HUDEP-2 (cell line): ENCODE measurements at regions not wholly inside any gene's neighbourhood (a gene's known extent, or its start where the extent isn't known, plus 50 kb on each side); places are given as distances from the start of the nearest gene placed in this dataset.

Source experiments
- DNase-seq, 76 experiments: peaks; one replicate each; lab custom pipeline; 2025; ENCODE audit not compliant: unreplicated experiment in 76 of 76; lab: John Stamatoyannopoulos, UW

DNA sequence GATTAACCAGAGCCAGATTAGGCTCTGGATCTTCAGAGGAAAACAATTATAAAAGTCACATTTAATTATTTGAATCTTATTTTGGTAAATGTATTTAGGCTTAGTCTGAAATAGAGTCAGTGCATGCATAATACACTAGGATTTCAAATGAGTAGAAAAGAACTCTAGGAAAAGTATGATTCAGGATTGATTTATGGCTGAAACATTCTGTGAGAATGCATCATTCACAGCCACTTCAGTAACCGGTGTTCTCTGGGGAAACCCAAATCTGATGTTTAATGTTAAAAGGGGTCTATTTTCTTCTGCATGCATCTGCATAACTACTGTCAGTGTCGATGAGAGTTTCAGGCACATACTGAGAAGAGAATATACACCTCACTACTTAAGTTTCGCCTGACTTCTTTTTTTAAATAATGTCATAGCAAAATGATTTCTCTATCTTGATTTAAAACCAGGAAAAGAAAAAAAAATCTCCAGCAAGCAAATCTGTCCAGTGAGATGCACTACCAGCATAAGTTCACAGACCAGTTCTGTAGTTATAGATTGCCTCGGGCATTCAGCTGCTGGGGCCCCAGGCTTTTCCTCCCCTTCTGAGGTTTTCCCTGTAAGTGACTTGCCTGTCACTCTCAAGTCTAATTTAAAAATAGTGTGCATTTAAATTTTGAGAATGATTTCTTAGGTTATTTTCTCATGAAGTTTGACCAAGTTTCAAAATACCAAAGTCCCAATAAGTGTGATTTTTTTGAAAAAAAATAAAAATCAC lies 501.5 kb downstream of the NR4A2 start:
- no peak for DNase-seq

DNA sequence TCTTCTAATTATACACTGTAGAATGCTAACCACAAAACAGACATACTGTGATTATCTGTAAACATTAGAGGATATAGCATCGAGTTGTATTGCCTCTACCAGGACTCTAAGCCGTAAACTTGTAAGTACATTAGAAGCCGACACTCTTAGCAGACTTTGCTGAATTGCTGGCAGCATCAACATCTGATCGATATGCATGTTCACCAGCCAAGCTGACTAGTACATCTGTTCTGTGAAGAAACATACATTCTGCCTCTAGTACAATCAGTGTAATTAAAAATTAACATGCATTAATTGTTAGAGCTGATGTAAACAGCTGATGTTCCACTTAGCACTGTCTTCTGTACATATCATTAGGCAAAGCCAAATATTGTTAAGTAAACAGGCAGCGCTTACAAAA lies 502.2 kb downstream of the NR4A2 start:
- DNase-seq, result no peak

DNA sequence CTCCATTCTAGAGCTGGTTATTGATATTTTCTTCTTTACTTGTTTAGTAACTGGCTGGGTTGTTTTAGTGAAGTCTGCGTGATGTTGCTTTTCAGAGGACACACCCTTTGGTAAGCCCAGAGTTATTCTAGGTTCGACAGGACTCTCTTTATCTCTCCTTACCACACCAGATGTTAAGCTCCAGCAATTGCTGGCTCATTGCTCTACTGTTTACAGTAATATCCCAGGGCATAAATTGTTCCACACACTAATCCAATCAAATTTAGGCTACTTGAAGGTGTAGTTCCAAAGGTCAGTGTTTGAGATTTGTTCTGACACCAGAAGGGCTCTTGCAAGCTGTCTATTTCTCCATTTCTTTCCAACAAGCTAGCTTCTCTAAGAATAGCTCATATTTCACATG lies 506.6 kb downstream of the NR4A2 start:
- DNase-seq, result peak in 11 of 76 experiments; percentile 1 to 57 (median 42)

DNA sequence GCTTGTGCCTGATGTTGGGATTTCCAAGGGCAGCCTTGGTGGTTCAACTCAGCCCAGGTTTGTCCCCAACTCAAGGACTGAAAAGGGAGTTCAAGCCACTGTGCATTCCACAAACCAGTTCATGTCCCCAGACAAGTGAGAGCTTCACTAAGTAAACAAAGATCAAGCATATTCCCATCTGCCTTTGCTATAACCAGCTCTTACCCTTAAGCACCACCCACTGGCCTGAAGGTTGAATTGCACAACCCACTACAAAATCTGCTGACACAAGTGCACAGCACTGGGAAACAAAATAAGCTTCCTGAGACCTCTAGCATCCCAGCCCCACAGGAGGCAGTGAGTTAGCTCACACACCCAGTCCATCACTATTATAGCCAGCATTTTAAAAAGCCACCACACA lies 516.7 kb downstream of the NR4A2 start:
- peak in 13 of 76 experiments; percentile 0 to 42 (median 14) for DNase-seq

DNA sequence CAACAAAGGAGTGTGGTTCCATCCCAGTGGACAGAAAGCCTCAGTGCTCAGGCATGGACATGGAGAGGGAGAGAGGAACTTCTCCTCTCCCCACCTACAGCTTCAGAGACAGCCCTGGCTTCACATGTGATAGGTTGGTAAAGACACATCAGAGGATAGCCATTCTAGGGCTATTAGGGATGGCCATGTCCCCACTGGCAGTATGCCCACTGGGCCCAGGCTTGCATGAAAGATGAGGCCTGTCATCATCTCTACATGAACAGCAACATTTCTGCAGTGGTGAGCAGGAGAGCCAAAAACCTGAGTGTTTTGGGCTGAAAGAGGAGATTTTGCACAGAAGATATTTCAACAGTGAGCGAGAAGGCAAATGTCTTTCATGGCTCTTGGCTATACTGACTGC lies 517.2 kb downstream of the NR4A2 start:
- no peak for DNase-seq

DNA sequence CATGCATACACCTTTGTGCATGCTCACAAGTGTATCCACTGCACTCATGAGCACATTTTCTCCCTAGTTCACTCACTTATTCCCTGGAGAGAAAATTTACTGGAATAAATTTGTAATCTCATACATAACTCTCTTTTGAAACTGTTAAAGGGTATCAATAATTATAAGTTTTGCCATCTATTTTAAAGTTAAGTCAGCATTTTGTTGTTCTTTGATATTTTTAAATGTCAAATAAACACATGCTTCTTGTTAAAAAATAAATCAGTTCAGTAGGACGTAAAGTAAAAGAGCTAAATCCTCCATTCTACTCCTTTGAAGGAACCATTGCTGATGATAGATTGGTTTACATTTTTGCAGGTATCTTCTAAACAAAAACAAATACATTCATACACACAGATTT lies 522.1 kb downstream of the NR4A2 start:
- no peak for DNase-seq

DNA sequence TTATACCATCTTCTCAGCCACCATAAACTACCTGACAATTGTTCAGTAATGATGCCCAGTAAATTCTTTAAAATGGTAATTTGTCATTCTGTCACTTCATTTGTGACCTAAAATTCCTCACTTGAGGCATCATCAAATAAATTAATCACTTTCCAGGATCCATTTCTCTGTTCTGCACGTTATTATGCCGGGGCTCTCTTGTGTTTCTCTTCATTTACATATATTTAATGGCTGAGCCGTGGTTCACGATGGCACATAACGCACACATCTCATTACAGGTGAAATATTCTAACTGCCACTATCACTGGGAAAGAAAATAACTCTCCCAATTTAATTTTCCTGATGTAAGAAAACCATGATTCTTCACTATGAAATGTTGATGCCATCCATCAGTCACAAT lies 529.6 kb downstream of the NR4A2 start:
- no peak for DNase-seq

DNA sequence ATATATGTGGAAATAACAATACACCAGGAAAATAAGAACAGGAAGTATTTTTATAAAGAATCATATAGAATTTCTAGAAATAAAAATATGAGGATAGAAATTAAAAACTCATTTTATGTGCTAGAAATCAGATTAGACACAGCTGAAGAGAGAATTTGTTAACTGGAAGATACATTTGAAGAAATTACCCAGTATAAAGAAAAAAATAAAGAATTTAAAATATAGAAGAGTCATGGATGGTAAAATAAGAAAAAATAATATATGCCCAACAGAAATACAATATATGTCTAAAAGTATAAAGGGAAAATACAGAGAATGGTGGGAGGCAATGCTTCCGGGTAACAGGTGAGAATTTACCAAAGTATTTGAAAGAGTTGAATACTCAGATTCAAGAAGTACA lies 539.9 kb downstream of the NR4A2 start:
- DNase-seq, result no peak

DNA sequence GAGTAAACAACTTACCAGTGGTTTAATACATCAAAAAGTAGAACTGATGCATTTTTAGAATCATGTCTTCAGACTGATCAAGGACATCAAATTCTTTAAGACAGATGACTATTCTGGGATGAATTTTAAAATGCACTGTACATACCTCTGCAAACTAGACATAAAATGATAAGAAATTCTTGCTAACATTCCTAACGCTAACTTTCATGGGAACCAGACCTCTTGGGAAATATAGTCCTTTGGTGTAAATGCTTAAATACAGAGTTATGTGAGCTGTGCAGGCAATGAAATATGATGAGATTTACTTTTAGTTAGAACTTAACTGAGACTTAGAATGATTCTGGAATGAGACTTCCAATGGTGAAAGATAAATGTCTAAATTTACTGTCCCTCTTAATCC lies 562.0 kb downstream of the NR4A2 start:
- DNase-seq, result no peak

DNA sequence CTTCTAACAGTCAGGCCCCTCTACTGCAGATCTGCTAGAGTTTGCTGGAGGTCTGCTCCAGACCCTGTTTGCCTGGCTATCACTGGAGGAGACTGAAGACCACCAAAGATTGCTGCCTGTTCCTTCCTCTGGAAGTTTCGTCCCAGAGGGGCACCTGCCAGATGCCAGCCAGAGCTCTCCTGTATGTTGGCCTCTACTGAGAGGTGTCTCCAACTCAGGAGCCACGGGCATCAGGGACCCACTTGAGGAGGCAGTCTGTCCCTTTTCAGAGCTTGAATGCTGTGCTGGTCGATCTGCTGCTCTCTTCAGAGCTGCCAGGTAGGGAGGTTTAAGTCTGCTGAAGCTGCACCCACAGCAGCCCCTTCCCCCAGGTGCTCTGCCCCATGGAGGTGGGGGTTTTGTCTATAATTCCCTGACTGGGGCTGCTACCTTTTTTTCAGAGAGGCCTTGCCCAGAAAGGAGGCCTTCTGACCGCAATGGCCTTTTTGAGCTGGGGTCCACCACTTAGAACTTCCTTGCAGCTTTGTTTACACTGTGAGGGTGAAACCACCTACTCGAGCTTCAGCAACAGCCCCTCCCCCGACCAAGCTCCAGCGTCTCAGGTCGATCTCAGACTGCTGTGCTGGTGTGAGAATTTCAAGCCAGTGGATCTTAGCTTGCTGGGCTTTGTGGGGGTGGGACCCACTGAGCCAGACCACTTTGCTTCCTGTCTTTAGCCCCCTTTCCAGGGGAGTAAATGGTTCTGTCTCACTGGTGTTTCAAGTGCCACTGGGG lies 566.0 kb downstream of the NR4A2 start:
- no peak for DNase-seq

DNA sequence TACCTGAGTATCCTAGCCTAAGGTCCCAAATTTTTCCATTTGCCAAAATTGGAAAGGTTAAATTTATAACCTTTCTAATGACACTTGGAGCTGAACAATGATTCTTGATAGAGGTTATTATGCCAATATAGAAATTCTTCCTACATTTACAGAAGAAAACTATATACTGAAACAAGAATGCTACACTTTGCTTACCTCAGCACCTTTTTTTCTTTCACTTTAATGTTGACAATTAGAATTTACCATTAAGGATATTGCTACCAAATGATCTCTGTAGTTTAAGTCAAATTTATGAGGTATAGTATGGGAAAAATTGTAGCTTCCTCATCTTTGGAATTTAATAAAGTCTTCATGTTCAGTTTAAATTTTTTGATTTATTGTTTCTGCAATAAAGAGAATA lies 577.0 kb downstream of the NR4A2 start:
- no peak for DNase-seq

DNA sequence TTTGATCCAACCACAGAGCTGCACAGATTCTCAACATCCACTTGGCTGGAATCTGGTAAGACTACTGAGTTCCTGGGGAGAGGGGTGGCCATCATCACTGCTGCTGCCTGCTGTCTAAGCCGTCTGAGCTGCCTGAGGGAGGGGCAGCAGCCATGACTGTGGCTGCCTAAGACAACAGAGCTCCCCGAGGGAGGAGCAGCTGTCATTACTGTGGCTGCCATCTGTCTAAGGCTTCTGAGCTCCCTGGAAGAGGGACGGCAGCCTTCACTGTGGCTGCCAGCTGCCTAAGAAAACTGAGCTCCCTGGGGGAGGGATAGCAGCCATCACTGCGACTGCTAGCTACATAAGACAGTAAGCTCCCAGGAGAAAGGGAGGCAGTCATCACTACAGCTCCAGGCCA lies 584.4 kb downstream of the NR4A2 start:
- no peak for DNase-seq

DNA sequence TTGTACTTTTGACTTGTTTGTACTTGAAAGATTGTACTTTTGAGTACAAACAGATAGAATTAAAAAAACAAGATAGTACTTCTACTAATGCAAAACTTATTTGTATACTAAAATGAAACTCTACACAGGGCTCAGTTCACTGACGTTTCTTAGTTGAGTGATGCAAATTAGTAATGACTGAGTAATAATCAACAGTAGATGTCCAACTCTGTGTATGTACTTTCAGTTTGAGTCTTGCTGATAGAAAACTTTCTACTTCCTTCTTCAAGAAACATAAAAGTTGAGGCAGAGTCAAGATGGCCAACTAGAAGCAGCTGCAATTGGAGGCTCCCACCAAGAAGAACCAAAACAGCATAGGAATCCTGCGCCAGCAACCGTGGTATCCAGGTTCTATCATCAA lies 585.0 kb downstream of the NR4A2 start:
- no peak for DNase-seq

DNA sequence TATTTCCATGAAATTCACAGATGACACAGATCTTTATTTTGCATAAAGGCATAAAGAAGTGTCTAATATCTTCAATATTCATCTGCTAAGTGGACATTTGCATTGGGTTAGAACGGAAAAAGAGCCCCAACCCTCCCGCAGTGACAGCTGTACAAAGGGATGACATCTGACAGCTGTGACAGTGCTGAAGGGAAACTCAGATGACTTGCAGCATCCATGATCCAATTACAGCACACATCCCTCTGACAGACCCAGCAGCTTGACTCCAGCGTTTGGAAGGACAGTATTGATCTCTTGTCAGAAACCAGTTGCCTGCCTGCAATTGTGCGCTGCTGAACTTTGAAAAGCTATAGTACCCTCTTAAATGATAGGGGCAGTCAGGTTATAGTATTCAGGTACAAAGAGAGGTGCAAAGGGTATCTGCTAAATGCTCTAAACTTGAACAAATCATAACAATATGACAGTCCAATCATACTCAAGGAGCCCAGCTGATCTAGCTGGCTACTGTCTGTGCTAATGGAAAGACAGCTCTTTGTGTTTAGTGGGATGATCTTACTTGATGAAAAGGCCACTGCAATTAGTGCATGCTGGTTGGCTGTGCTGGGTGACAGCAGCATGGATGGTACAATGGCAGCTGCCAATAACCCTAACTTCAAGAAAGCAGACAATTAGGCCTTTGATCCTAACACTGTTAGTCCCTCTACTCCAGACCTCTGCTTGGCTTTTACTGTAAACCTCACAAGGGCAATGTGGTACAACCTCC lies 599.2 kb downstream of the NR4A2 start:
- DNase-seq, result no peak

DNA sequence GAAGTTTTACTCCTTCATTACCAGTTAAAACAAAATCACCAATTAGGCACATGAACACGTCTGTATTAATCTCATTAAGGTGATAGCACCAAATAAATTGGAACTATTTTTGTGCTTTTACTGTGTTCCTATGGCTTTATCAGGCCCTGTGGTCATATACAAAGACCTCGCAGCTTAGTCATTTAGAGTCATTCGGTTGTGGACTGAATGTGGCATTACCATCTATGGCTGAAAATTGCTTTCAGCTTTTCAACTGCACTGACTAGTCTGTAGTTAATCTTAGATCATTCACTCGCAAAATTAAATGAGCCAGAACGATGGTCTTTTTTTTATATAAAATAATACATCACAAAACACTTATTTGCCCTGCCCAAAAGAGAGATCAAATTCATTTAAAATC lies 601.7 kb downstream of the NR4A2 start:
- DNase-seq, result no peak

DNA sequence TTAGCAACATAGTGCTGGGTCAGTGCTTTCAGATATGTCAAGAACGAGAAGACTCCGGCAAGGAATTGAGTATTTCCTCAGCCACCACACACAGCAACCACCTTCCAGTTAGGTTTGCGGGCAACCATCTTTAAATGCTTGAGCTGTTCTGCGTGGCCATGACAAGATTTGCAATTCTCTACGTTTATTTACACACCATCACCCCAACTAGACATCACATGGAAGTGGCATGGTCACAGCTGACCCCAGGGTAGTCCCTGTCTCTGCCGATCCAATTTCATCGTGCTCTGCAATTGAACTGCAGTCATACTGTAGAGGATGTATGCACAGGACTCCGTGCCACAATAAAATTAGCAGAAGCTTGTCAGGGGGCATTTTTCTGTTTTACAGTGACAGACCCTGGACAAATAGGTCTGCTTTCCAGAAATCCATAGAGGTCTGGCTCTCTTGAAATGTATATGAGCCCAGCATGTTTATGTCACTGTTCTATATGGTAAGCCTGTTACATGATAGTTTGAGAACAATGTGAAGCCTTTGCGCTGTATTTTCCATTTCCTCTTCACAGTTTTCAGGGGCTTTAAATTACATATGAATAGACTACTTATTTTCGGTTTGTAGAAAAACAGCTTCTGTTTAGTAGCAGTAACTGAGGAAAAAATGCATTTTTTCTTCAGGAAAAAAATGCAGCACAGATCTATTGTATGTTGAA lies 605.2 kb downstream of the NR4A2 start:
- no peak for DNase-seq

DNA sequence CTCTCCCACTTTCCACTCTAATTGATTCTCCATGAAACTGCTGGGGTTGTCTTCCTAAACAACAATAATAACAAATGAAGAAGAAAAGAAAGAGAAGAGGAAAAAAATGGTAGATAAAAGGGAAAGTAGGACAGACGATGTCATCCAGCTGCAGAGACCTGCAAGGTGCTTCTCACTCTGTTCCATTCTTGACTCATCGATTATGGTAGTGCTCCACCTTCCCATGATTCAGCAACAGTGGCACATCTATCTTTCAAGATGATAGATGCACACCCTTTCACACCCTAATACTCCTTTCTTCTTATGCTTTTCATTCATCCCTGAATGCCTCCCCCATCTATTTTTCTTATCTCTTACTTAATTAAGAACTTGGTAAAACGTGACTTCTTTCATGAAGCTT lies 610.2 kb downstream of the NR4A2 start:
- DNase-seq, result no peak

DNA sequence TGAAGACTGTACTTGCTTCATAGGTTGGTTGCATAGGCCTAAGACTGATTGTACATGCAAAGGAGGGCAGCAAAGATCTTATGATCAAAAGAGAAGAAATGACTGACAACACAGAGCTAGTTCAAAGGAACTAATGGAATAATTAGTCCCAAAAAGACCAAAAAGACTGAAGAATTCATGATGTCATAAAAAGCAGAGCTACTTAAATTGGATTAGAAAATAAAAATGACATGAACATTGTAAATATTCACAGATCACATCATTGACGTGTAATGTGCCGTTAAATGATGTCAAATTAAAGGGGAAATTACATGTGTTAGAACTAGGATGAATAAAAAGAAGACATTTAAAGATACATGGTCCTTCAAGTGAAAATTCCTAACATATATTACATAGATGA lies 616.8 kb downstream of the NR4A2 start:
- no peak for DNase-seq

DNA sequence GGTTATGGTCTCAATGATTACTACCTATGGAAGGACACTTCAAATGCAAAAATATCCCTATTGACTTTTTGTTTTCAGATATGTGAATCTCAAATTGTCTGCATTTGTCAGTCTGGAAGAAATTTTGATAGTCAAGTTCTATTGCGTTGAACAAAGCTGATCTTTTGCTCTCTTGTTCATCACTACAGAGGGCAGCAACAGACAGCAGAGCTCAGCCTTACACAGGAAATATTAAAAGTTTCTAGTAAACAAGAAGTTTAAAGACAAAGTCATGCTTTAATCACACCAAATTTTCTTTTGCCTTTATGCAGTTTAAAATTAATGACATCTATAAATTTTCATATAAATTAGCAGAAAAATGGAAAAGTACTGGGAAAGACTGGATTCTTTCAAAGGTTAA lies 617.5 kb downstream of the NR4A2 start:
- no peak for DNase-seq

DNA sequence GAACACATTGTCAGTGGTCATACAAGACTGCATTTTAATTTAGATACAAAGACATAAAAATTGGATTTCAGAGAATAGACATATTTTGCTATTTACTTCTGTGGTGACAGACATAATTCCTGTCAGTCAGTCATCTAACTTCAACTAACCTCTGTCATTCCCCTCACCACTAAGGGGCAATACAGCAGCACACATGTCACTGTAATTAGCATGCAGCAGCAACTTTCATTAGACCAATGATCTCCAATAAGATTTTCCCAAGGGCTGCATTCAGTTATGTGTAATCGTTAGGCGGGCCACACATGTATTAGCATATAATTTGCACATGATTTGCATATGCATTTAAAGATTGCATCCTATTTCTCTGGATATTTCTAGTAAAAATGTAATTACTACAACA lies 624.5 kb downstream of the NR4A2 start:
- peak in 1 of 76 experiments; percentile 2 for DNase-seq

DNA sequence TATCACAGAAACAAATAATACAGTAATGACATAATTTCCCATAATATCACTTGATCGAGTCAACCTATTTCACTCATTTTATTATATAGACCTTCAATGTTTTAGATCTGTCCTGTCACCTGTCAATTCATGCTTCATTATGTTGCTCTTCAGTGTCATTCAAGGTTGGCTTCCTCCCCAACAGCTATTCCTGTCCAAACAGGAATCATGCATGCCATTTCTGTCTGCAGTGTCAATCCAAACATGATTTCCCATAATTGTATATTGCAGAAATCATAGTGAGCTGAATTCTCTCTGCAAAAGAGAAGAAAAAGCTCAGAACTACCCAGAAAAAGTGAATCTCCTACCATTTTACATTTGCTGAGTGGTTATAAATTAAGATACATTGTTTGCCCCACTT lies 628.6 kb downstream of the NR4A2 start:
- DNase-seq, result no peak
